IPS-18a (cell line): ENCODE measurements at regions not wholly inside any gene's neighbourhood (a gene's known extent, or its start where the extent isn't known, plus 50 kb on each side); places are given as distances from the start of the nearest gene placed in this dataset.

Source experiments
- H3K27ac ChIP-seq: one replicate; pipeline ENCODE4 v1.5.1; 2013; ENCODE audit warnings: low read length
- H3K27me3 ChIP-seq: one replicate; pipeline ENCODE4 v1.6.1; 2013; ENCODE audit warnings: mild to moderate bottlenecking, low read length; ENCODE audit not compliant: control insufficient read depth, insufficient read depth
- H3K36me3 ChIP-seq: one replicate; pipeline ENCODE4 v1.6.1; 2013; ENCODE audit warnings: low read depth, low read length; ENCODE audit not compliant: control insufficient read depth
- H3K4me1 ChIP-seq: one replicate; pipeline ENCODE4 v1.6.1; 2013; ENCODE audit warnings: low read depth, low read length; ENCODE audit not compliant: control insufficient read depth
- H3K4me3 ChIP-seq: one replicate; pipeline ENCODE4 v1.5.1; 2013; ENCODE audit warnings: low read length
- H3K9ac ChIP-seq: one replicate; pipeline ENCODE4 v1.6.1; 2013; ENCODE audit warnings: mild to moderate bottlenecking, low read length, moderate library complexity
- H3K9me3 ChIP-seq: one replicate; pipeline ENCODE4 v1.6.1; 2013; ENCODE audit warnings: low read depth, low read length; ENCODE audit not compliant: control insufficient read depth

DNA sequence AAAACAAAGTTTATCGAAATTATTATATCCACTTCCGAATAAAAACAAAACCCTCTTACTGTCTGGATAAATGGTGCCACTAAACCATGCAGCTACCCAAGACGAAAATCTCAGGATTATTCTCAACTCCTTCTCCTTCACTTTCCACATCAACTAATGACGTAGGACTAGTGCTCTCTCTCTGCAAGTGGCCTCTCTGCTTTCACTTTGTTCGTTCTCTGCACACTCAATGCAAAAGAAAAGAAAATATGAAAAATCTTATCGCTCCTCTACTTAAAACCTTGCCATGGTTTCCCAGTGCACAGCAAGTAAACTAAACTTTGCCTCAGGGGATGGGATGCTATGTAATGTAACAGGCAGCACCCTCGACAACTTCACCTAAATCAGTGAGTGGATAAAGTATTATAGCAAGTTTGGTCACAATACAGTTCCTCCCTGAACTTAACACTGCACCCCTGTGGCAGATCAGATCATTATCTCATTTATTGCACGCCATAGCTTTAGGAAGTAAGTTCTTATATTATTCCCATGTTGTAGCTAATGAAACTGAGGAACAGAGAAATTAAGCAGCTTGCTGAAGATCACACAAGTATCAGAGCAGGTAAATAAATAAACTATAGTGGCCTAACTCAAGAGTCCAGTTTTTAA, 262.7 kb upstream of the GADL1 start:
- H3K4me1 ChIP-seq = no peaks in the 10 kb centered on the region
- no peak overlapping the region for H3K9ac ChIP-seq
- no peak overlapping the region for H3K27ac ChIP-seq
- H3K4me3 ChIP-seq = no peak overlapping the region
- H3K27me3 ChIP-seq = no peaks in the 10 kb centered on the region
- no peaks in the 10 kb centered on the region for H3K9me3 ChIP-seq
- no peaks in the 10 kb centered on the region for H3K36me3 ChIP-seq

DNA sequence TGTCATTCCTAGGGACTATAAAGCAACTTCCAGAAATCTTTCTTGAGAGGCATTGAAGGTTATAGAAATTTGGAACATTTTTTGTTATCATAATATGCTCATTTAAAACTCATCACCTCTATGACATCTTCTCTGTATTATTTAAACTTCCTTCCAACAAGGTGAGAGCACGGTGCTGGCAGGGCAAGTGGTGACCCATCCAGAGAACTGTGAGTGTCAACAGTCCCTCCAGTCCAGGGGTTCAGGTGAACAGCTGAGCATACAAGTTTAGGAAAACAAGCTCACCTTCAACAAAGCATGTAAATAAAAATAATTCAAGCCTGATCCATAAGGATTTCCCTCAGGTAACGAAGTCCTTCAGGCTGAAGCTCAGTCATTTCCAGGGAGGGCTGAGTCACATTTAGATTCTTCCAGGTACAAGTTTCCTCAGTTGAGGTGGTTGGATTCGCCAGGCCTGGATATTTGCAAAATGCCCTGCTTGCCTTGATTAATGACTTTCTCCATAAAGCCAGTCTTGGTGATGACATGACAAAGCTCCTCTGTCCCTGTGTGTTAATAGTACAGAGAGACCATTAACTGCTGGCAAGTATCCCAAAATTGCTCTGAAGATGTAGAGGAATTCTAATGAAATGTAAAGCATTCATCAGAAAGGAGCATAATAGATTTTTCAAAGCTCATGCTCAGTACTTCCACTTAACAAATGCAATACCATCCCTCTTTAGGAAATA, 263.6 kb upstream of the GADL1 start:
- Histone ChIP-seq H3K9me3 (no peaks in the 10 kb centered on the region), H3K9ac (no peak overlapping the region), H3K36me3 (no peaks in the 10 kb centered on the region), H3K4me1 (no peaks in the 10 kb centered on the region), H3K4me3 (no peak overlapping the region), H3K27me3 (no peaks in the 10 kb centered on the region), H3K27ac (no peak overlapping the region)

DNA sequence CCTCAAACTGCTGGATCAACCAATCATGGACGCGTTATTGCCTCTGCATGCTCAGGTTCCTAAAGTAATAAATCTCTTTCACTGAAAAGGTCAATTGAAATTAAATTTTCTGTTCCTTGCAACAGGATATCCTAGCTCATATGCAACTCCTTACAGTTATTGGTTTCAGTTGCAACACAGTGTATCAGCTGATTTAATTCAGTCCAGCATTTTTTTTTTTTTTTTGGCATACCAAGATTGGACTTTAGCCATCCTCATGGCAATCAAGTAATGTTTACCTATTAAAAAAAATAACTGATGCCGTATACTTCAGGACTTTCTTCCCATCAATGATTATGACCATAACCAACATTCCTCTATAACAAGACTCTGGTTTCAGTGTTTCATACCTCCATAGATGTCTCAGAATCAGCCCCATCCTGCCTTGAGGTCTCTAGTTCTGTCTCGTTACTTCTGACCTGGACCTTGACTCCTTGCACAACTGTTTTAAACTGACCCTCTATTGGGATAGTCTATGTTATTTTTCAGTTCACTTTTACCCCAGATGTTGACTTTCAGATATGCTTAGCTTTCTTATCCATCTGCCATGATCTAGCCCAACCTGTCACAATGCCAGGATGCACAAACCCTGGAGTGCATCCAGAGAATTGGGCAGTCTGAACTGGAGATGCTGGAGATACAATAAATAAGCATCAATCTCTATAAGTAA, 265.0 kb upstream of the GADL1 start:
- no peaks in the 10 kb centered on the region for H3K9me3 ChIP-seq
- no peaks in the 10 kb centered on the region for H3K36me3 ChIP-seq
- H3K4me3 ChIP-seq = no peak overlapping the region
- H3K27me3 ChIP-seq = no peaks in the 10 kb centered on the region
- H3K4me1 ChIP-seq = no peaks in the 10 kb centered on the region
- no peak overlapping the region for H3K9ac ChIP-seq
- H3K27ac ChIP-seq = no peak overlapping the region

DNA sequence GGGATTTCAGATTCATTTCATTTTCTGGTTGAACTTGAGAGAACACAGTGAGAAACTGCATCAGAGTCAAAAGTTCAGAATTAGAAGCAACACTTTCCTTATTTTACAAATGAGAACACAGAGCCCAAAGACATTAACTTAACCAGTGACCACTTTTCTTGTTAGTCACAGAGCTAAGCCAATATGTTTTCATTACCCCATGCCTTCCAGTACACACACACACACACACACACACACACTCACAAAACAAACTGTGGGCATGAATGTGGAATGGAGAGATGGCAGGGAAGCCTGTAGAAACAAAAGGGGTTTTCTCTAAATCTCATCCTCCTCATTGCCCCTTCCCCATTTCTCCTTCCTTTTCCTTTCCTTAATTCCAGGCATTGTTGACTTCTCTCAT, 267.4 kb upstream of the GADL1 start:
- H3K4me1 ChIP-seq = peaks cover 8% of the 10 kb centered on the region
- H3K4me3 ChIP-seq = no peak overlapping the region
- H3K9ac ChIP-seq = no peak overlapping the region
- no peaks in the 10 kb centered on the region for H3K36me3 ChIP-seq
- H3K9me3 ChIP-seq = no peaks in the 10 kb centered on the region
- H3K27me3 ChIP-seq = no peaks in the 10 kb centered on the region
- no peak overlapping the region for H3K27ac ChIP-seq

DNA sequence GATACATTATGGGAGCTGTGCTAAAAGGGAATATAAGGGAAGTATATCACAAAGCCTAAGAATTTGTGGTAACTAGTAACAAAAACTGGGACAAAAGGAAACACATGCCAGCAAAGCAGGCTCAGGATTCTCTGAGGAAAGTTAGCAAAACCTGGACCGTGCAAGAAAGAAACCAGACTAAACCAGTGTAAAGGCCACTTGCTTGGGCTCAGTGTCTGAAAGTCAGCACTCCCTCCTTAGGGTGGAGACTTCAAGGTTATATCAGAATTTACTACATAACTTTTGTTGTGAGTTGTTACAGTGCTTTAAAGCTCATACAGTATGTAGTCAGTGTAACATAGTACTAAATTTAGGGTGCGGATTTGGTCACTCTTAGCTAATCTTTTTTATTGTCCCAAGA, 269.9 kb upstream of the GADL1 start:
- no peak overlapping the region for H3K27ac ChIP-seq
- peaks cover 8% of the 10 kb centered on the region for H3K4me1 ChIP-seq
- H3K9ac ChIP-seq = no peak overlapping the region
- H3K4me3 ChIP-seq = no peak overlapping the region
- H3K9me3 ChIP-seq = no peaks in the 10 kb centered on the region
- H3K27me3 ChIP-seq = no peaks in the 10 kb centered on the region
- H3K36me3 ChIP-seq = no peaks in the 10 kb centered on the region

DNA sequence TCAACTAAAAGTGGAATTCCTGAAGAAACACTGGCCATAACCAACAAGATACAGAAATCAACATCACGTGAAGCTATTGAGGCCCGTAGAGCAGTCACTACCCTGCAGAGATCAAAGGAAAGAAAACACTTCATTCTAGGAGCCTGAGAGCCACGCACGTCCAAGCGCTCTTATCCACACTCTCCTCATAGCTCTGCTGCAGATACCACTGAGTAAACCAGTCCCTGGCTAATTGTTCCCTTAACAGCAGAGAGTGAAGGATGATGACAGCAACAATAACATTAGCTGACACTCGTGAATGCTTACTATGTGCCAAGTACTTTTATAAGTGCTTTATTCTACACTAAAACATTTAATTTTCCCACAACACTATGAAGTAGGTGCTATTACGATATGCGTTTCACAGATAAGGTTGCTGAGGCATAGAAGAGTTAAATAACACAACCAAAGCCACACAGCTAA, 271.0 kb upstream of the GADL1 start:
- no peak overlapping the region for H3K9ac ChIP-seq
- no peaks in the 10 kb centered on the region for H3K9me3 ChIP-seq
- no peak overlapping the region for H3K27ac ChIP-seq
- H3K36me3 ChIP-seq = no peaks in the 10 kb centered on the region
- no peaks in the 10 kb centered on the region for H3K27me3 ChIP-seq
- peaks cover 8% of the 10 kb centered on the region for H3K4me1 ChIP-seq
- no peak overlapping the region for H3K4me3 ChIP-seq

- H3K9ac ChIP-seq = no peak overlapping the region
- H3K4me3 ChIP-seq = no peak overlapping the region
- H3K4me1 ChIP-seq = peaks cover 8% of the 10 kb centered on the region
- H3K27me3 ChIP-seq = no peaks in the 10 kb centered on the region
- H3K9me3 ChIP-seq = no peaks in the 10 kb centered on the region
- H3K36me3 ChIP-seq = no peaks in the 10 kb centered on the region
- no peak overlapping the region for H3K27ac ChIP-seq
Measured at GRCh38 chr3:31166249-31166885, 271.9 kb upstream of the GADL1 start.

DNA sequence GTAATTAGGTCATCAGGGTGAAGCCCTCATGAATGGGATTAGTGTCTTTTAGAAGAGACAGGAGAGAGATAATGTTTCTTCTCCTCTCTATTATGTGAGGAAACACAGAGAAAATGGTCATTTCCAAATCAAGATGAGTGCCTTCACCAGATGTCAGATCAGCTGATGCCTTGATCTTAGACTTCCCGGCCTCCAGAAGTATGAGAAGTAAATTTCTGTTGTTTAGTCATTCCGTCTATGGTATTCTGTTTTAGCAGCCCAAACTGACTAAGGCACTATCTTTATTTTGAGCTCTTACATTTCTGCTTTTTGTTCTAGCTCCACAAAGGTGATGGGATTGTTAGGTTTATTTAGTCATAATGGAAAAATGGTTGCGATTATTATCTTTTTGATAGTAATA, 273.2 kb upstream of the GADL1 start:
- Histone ChIP-seq H3K36me3 (no peaks in the 10 kb centered on the region), H3K9me3 (no peaks in the 10 kb centered on the region), H3K27ac (no peak overlapping the region), H3K4me3 (no peak overlapping the region), H3K9ac (no peak overlapping the region), H3K4me1 (peaks cover 8% of the 10 kb centered on the region), H3K27me3 (no peaks in the 10 kb centered on the region)

DNA sequence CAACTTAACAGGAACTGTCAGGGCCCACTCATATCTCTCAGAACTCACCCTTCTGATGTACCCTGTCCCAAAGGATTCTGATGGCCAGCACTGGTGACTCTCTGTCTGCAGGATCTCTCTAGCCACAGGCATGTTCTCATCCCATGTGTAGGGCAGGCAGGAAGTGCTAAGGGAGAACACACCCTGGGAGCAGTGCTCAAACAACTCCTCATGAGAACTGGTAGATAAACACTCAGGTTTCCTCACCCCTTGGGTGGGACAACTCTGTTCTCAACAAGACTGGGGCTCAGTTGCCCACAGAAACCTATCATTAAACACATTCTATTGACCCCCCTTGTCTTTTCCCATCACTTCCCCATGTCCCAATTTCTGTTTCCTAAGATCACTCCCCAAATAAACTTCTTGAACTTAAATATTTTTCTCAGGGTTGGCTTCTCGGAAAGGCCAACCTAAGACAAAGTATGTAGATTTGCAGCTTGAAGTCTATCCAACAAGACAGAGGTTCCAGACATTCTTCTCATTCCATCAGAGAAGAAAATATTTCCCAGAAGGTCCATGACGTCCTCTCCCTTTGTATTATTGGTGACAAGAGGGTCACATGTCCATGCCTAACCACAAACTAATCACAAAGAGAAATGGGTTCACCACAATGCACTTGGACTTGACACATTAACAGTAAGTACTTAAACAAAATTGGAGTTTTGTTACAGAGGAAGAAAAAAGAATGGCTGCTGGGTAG, 276.6 kb upstream of the GADL1 start:
- Histone ChIP-seq H3K9ac (no peak overlapping the region), H3K27me3 (no peaks in the 10 kb centered on the region), H3K27ac (no peak overlapping the region), H3K4me3 (no peak overlapping the region), H3K36me3 (no peaks in the 10 kb centered on the region), H3K9me3 (no peaks in the 10 kb centered on the region), H3K4me1 (peaks cover 4% of the 10 kb centered on the region)

GRCh38 chr3:31172336-31172735, 277.9 kb upstream of the GADL1 start:
- Histone ChIP-seq H3K4me1 (no peaks in the 10 kb centered on the region), H3K27me3 (no peaks in the 10 kb centered on the region), H3K4me3 (no peak overlapping the region), H3K9ac (no peak overlapping the region), H3K36me3 (no peaks in the 10 kb centered on the region), H3K9me3 (no peaks in the 10 kb centered on the region), H3K27ac (no peak overlapping the region)

- Histone ChIP-seq H3K27ac (no peak overlapping the region), H3K4me3 (no peak overlapping the region), H3K4me1 (no peaks in the 10 kb centered on the region), H3K9me3 (no peaks in the 10 kb centered on the region), H3K36me3 (no peaks in the 10 kb centered on the region), H3K9ac (no peak overlapping the region), H3K27me3 (no peaks in the 10 kb centered on the region)
Measured at GRCh38 chr3:31173118-31173718, 278.8 kb upstream of the GADL1 start.
